ENCODE measurements at regions not wholly inside any gene's neighbourhood (a gene's known extent, or its start where the extent isn't known, plus 50 kb on each side); places are given as distances from the start of the nearest gene placed in this dataset.

DNA sequence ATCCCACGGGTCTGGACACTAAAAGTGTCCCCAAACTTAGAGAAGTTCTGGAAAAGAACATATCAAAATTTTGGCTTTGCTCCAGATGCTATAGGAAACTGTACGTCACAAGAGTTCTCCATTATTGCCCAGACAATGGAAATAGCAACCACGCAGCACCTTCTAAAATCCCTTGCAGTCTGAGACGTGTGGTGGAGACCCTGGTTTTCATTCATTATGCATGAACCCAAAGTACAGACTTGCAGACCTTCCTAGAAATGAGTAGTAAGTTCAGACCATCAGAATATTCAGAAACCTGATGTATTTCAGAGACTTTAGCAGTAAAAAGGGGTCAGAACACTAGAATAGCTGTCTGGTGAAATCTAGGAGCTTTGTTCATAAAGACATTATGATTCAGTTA is 50.0 kb upstream of the BCL2L14 start:
- TF ChIP-seq POLR2A (IDR thresholded peaks at IDR 0.05; ENCODE audit: low read length) (no peak), CTCF (IDR thresholded peaks at IDR 0.05) (no peak), EP300 (IDR thresholded peaks at IDR 0.05) (no peak), ZC3H11A (IDR thresholded peaks at IDR 0.05) (no peak), RCOR1 (IDR thresholded peaks at IDR 0.05; ENCODE audit: low read depth, low read length) (no peak)
- TF ChIP-seq, protein P1, sequence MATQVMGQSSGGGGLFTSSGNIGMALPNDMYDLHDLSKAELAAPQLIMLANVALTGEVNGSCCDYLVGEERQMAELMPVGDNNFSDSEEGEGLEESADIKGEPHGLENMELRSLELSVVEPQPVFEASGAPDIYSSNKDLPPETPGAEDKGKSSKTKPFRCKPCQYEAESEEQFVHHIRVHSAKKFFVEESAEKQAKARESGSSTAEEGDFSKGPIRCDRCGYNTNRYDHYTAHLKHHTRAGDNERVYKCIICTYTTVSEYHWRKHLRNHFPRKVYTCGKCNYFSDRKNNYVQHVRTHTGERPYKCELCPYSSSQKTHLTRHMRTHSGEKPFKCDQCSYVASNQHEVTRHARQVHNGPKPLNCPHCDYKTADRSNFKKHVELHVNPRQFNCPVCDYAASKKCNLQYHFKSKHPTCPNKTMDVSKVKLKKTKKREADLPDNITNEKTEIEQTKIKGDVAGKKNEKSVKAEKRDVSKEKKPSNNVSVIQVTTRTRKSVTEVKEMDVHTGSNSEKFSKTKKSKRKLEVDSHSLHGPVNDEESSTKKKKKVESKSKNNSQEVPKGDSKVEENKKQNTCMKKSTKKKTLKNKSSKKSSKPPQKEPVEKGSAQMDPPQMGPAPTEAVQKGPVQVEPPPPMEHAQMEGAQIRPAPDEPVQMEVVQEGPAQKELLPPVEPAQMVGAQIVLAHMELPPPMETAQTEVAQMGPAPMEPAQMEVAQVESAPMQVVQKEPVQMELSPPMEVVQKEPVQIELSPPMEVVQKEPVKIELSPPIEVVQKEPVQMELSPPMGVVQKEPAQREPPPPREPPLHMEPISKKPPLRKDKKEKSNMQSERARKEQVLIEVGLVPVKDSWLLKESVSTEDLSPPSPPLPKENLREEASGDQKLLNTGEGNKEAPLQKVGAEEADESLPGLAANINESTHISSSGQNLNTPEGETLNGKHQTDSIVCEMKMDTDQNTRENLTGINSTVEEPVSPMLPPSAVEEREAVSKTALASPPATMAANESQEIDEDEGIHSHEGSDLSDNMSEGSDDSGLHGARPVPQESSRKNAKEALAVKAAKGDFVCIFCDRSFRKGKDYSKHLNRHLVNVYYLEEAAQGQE (IDR thresholded peaks at IDR 0.05) = no peak
- TF ChIP-seq, protein P2, sequence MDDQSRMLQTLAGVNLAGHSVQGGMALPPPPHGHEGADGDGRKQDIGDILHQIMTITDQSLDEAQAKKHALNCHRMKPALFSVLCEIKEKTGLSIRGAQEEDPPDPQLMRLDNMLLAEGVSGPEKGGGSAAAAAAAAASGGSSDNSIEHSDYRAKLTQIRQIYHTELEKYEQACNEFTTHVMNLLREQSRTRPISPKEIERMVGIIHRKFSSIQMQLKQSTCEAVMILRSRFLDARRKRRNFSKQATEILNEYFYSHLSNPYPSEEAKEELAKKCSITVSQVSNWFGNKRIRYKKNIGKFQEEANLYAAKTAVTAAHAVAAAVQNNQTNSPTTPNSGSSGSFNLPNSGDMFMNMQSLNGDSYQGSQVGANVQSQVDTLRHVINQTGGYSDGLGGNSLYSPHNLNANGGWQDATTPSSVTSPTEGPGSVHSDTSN (IDR thresholded peaks at IDR 0.05) = no peak

Measured in A549 (cell line).